GM12864 (cell line): ENCODE measurements at regions not wholly inside any gene's neighbourhood (a gene's known extent, or its start where the extent isn't known, plus 50 kb on each side); places are given as distances from the start of the nearest gene placed in this dataset.

ENCODE experiments used
- DNase-seq: peaks from one replicate; pipeline ENCODE4 v3.0.0-alpha.2; 2011; ENCODE audit warnings: low read depth
- H3K4me3 ChIP-seq: 2 replicates; pipeline ENCODE4 v1.5.1; 2011; ENCODE audit warnings: mild to moderate bottlenecking, low read depth, low read length, control low read depth
- CTCF ChIP-seq: IDR thresholded peaks from 2 replicates; pipeline ENCODE4 v1.5.1; 2011; ENCODE audit warnings: low read depth, mild to moderate bottlenecking, moderate library complexity, low read length, control low read depth, inconsistent platforms; ENCODE audit errors: missing control alignments

GRCh38 chr2:8462280-8462679 is 219.6 kb upstream of the ID2 start:
- no peak overlapping the region for H3K4me3 ChIP-seq
- no peak for TF ChIP-seq CTCF
- no peak for DNase-seq

- H3K4me3 ChIP-seq = no peak overlapping the region
- TF ChIP-seq CTCF = no peak
- no peak for DNase-seq
Observed at GRCh38 chr2:8462899-8463648, 218.8 kb upstream of the ID2 start.

GRCh38 chr2:8465560-8465959 is 216.3 kb upstream of the ID2 start:
- no peak for DNase-seq
- TF ChIP-seq CTCF = no peak
- no peak overlapping the region for H3K4me3 ChIP-seq

- H3K4me3 ChIP-seq = no peak overlapping the region
- TF ChIP-seq CTCF = no peak
- DNase-seq = no peak
Observed at GRCh38 chr2:8469709-8470493, 212.0 kb upstream of the ID2 start.

- H3K4me3 ChIP-seq = no peak overlapping the region
- DNase-seq = peak; percentile 51
- TF ChIP-seq CTCF = no peak
Observed at GRCh38 chr2:8472545-8473323, 209.1 kb upstream of the ID2 start.

GRCh38 chr2:8475349-8476031 is 206.4 kb upstream of the ID2 start:
- H3K4me3 ChIP-seq = no peak overlapping the region
- DNase-seq = peak; percentile 38
- no peak for TF ChIP-seq CTCF
